IMR-90 (cell line): ENCODE measurements at regions not wholly inside any gene's neighbourhood (a gene's known extent, or its start where the extent isn't known, plus 50 kb on each side); places are given as distances from the start of the nearest gene placed in this dataset.

Experiments used
- POLR2A ChIP-seq: IDR thresholded peaks from 2 replicates; pipeline ENCODE4 v1.6.1; 2012; ENCODE audit warnings: mild to moderate bottlenecking, low read depth, low read length
- TF ChIP-seq, protein P1 (sequence below): conservative IDR thresholded peaks from 2 replicates; pipeline ENCODE4 v1.5.1; 2012; ENCODE audit warnings: mild to moderate bottlenecking, low read depth, low read length, improper control_type of control experiment

DNA sequence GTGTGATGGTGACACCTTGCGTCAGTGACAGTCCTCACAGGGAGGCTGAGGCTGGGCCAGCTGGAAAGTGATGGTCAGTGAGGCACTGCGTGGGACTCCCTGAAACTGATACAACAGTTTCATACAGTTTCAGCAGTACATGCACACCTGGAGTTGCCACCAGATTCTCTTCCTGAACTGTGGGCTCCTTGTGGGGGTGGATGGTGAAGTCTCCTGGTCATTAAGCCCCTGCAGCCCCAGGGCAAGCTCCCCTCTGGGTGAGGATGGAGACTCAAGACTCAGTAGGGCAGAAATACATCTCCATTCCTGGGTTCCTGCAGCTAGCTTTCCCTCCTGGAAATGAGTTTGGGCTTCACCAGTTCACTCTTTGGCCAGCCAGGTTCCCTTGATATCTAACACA is 392.7 kb downstream of the UQCRFS1 start:
- no peak for TF ChIP-seq POLR2A
- TF ChIP-seq, protein P1, sequence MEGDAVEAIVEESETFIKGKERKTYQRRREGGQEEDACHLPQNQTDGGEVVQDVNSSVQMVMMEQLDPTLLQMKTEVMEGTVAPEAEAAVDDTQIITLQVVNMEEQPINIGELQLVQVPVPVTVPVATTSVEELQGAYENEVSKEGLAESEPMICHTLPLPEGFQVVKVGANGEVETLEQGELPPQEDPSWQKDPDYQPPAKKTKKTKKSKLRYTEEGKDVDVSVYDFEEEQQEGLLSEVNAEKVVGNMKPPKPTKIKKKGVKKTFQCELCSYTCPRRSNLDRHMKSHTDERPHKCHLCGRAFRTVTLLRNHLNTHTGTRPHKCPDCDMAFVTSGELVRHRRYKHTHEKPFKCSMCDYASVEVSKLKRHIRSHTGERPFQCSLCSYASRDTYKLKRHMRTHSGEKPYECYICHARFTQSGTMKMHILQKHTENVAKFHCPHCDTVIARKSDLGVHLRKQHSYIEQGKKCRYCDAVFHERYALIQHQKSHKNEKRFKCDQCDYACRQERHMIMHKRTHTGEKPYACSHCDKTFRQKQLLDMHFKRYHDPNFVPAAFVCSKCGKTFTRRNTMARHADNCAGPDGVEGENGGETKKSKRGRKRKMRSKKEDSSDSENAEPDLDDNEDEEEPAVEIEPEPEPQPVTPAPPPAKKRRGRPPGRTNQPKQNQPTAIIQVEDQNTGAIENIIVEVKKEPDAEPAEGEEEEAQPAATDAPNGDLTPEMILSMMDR, result no peak
